Activated T-cell treated with anti-CD3 and anti-CD28 coated beads, Interleukin-2, amount 50 U/mL, for 72 hours (primary cell): ENCODE measurements at regions not wholly inside any gene's neighbourhood (a gene's known extent, or its start where the extent isn't known, plus 50 kb on each side); places are given as distances from the start of the nearest gene placed in this dataset.
"Not testable (repeated sequence)": the region's sequence is repeated elsewhere in the genome, so short reads cannot be mapped to it uniquely, and the experiment has no call there.

Experiments
- ATAC-seq, 2 donors: fragments of 150-1000 bp; cut with Tn5 transposase; replicated peaks in 1 of 2; 2 replicates each; pipeline ENCODE4 v1.10.0; 2021; ENCODE audit warnings: moderate library complexity in 2 of 2, mild to moderate bottlenecking in 1 of 2
- DNase-seq, 2 donors: peaks; one replicate each; pipeline ENCODE4 v3.0.0; 2021 to 2022; ENCODE audit warnings: mixed read lengths in 1 of 2
- H3K27ac Mint-ChIP-seq: one replicate; pipeline ENCODE4 v1.8.0; 2022; ENCODE audit warnings: mild to moderate bottlenecking, moderate library complexity, mixed read lengths
- H3K27me3 Mint-ChIP-seq: one replicate; pipeline ENCODE4 v1.8.0; 2022; ENCODE audit warnings: low read depth, mixed read lengths
- H3K36me3 Mint-ChIP-seq, 2 donors: one replicate each; pipeline ENCODE4 v1.8.0; 2022; ENCODE audit warnings: mixed read lengths in 2 of 2, mild to moderate bottlenecking in 1 of 2; ENCODE audit not compliant: insufficient read depth in 2 of 2
- H3K4me1 Mint-ChIP-seq: one replicate; pipeline ENCODE4 v1.8.0; 2022; ENCODE audit warnings: low read depth, mixed read lengths
- H3K4me3 Mint-ChIP-seq, 2 donors: one replicate each; pipeline ENCODE4 v1.8.0; 2022; ENCODE audit warnings: mild to moderate bottlenecking in 2 of 2, mixed read lengths in 2 of 2, moderate library complexity in 2 of 2
- H3K9me3 Mint-ChIP-seq, 2 donors: one replicate each; pipeline ENCODE4 v1.8.0; 2022; ENCODE audit warnings: mixed read lengths in 2 of 2

GRCh38 chr7:29619111-29619510 lies 55.5 kb downstream of the PRR15 start:
- Mint-ChIP-seq H3K27ac (no peak overlapping the region), H3K9me3 (no peaks in the 10 kb centered on the region), H3K4me1 (no peaks in the 10 kb centered on the region), H3K36me3 (no peaks in the 10 kb centered on the region), H3K4me3 (no peak overlapping the region), H3K27me3 (peaks cover 31% of the 10 kb centered on the region)
- no peak for ATAC-seq
- DNase-seq = no peak

- peaks cover 31% of the 10 kb centered on the region for H3K27me3 Mint-ChIP-seq
- H3K9me3 Mint-ChIP-seq = no peaks in the 10 kb centered on the region
- DNase-seq (no peak), ATAC-seq (no peak)
- H3K27ac Mint-ChIP-seq = no peak overlapping the region
- no peaks in the 10 kb centered on the region for H3K4me1 Mint-ChIP-seq
- no peaks in the 10 kb centered on the region for H3K36me3 Mint-ChIP-seq
- no peak overlapping the region for H3K4me3 Mint-ChIP-seq
These were observed 56.4 kb downstream of the PRR15 start for GRCh38 chr7:29619848-29620555.

- DNase-seq = no peak
- H3K27me3 Mint-ChIP-seq = peaks cover 26% of the 10 kb centered on the region
- H3K9me3 Mint-ChIP-seq = no peaks in the 10 kb centered on the region
- no peak for ATAC-seq
- no peaks in the 10 kb centered on the region for H3K36me3 Mint-ChIP-seq
- H3K4me1 Mint-ChIP-seq = no peaks in the 10 kb centered on the region
- no peak overlapping the region for H3K4me3 Mint-ChIP-seq
- no peak overlapping the region for H3K27ac Mint-ChIP-seq
These were observed 56.9 kb downstream of the PRR15 start for GRCh38 chr7:29620556-29620930.

GRCh38 chr7:29622335-29623265 lies 59.0 kb downstream of the PRR15 start:
- Mint-ChIP-seq H3K9me3 (no peaks in the 10 kb centered on the region), H3K27me3 (peaks cover 10% of the 10 kb centered on the region), H3K4me3 (no peak overlapping the region), H3K27ac (no peak overlapping the region), H3K4me1 (no peaks in the 10 kb centered on the region), H3K36me3 (no peaks in the 10 kb centered on the region)
- DNase-seq (no peak), ATAC-seq (no peak)

- no peaks in the 10 kb centered on the region for H3K36me3 Mint-ChIP-seq
- DNase-seq (no peak), ATAC-seq (no peak)
- H3K9me3 Mint-ChIP-seq = no peaks in the 10 kb centered on the region
- H3K27ac Mint-ChIP-seq = no peak overlapping the region
- no peak overlapping the region for H3K4me3 Mint-ChIP-seq
- H3K4me1 Mint-ChIP-seq = no peaks in the 10 kb centered on the region
- peaks cover 10% of the 10 kb centered on the region for H3K27me3 Mint-ChIP-seq
These were observed 60.3 kb downstream of the PRR15 start for GRCh38 chr7:29623973-29624372.

- Mint-ChIP-seq H3K4me3 (no peak overlapping the region), H3K27ac (no peak overlapping the region), H3K4me1 (no peaks in the 10 kb centered on the region), H3K36me3 (no peaks in the 10 kb centered on the region), H3K9me3 (no peaks in the 10 kb centered on the region), H3K27me3 (peaks cover 6% of the 10 kb centered on the region)
- DNase-seq (no peak), ATAC-seq (no peak)
These were observed 63.1 kb downstream of the PRR15 start for GRCh38 chr7:29626730-29627129.

GRCh38 chr7:29627631-29628030 lies 64.0 kb downstream of the PRR15 start:
- H3K36me3 Mint-ChIP-seq = no peaks in the 10 kb centered on the region
- H3K9me3 Mint-ChIP-seq = no peaks in the 10 kb centered on the region
- H3K27me3 Mint-ChIP-seq = peaks cover 6% of the 10 kb centered on the region
- H3K4me3 Mint-ChIP-seq = no peak overlapping the region
- no peaks in the 10 kb centered on the region for H3K4me1 Mint-ChIP-seq
- DNase-seq = no peak
- H3K27ac Mint-ChIP-seq = no peak overlapping the region
- ATAC-seq = no peak

- DNase-seq = no peak
- Mint-ChIP-seq H3K9me3 (no peaks in the 10 kb centered on the region), H3K36me3 (no peaks in the 10 kb centered on the region), H3K4me3 (no peak overlapping the region), H3K27me3 (peaks cover 6% of the 10 kb centered on the region), H3K27ac (no peak overlapping the region), H3K4me1 (no peaks in the 10 kb centered on the region)
- no peak for ATAC-seq
These were observed 65.9 kb downstream of the PRR15 start for GRCh38 chr7:29629507-29629906.

GRCh38 chr7:29635067-29636008 lies 71.7 kb downstream of the PRR15 start:
- DNase-seq, H3K4me3 Mint-ChIP-seq, H3K27ac Mint-ChIP-seq, H3K27me3 Mint-ChIP-seq, ATAC-seq, H3K4me1 Mint-ChIP-seq, H3K36me3 Mint-ChIP-seq, H3K9me3 Mint-ChIP-seq: not testable (repeated sequence)

GRCh38 chr7:29636009-29636351 lies 72.3 kb downstream of the PRR15 start:
- H3K27me3 Mint-ChIP-seq = no peaks in the 10 kb centered on the region
- no peak overlapping the region for H3K4me3 Mint-ChIP-seq
- no peak for DNase-seq
- no peak for ATAC-seq
- no peaks in the 10 kb centered on the region for H3K4me1 Mint-ChIP-seq
- no peaks in the 10 kb centered on the region for H3K36me3 Mint-ChIP-seq
- H3K27ac Mint-ChIP-seq = no peak overlapping the region
- no peaks in the 10 kb centered on the region for H3K9me3 Mint-ChIP-seq

- Mint-ChIP-seq H3K4me3 (no peak overlapping the region), H3K4me1 (no peaks in the 10 kb centered on the region), H3K27me3 (no peaks in the 10 kb centered on the region), H3K27ac (no peak overlapping the region), H3K36me3 (no peaks in the 10 kb centered on the region), H3K9me3 (no peaks in the 10 kb centered on the region)
- ATAC-seq = no peak
- DNase-seq = no peak
These were observed 73.7 kb downstream of the PRR15 start for GRCh38 chr7:29637374-29637773.

- not testable (repeated sequence) for H3K36me3 Mint-ChIP-seq, DNase-seq, ATAC-seq, H3K27ac Mint-ChIP-seq, H3K9me3 Mint-ChIP-seq, H3K27me3 Mint-ChIP-seq, H3K4me3 Mint-ChIP-seq, H3K4me1 Mint-ChIP-seq
These were observed 75.2 kb downstream of the PRR15 start for GRCh38 chr7:29638841-29639240.

- Mint-ChIP-seq H3K27me3 (no peaks in the 10 kb centered on the region), H3K4me3 (no peak overlapping the region), H3K27ac (no peak overlapping the region), H3K9me3 (no peaks in the 10 kb centered on the region), H3K36me3 (no peaks in the 10 kb centered on the region), H3K4me1 (no peaks in the 10 kb centered on the region)
- DNase-seq (no peak), ATAC-seq (no peak)
These were observed 75.8 kb downstream of the PRR15 start for GRCh38 chr7:29639386-29639785.
